ENCODE measurements at regions not wholly inside any gene's neighbourhood (a gene's known extent, or its start where the extent isn't known, plus 50 kb on each side); places are given as distances from the start of the nearest gene placed in this dataset.

DNA sequence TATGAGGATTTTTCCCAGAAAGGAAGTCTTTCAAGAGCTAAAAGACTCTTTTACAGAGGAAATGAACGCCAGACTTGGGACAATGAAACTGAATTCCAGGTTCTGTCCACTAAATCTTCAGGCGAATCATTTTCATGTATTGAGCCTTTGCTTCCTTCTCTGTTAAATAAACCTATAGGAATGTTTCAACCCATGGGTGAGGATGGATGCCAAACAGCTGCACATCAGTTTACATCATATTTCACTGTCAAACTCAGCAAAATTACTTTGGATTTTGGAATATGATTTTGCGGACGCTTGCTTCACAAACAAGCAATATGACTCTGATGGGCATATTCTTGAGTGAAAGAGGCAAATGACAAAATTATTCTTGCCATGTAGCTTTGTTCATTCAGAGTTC lies 256.1 kb upstream of the ZNF521 start:
- no peak for DNase-seq (ENCODE audit: missing footprints)
- ATAC-seq: no peak
- intact Hi-C loops (cut with DNase I): no loop called here

GRCh38 chr18:25604894-25605597 lies 253.1 kb upstream of the ZNF521 start:
- intact Hi-C loops (cut with DNase I): no loop called here
- no peak for ATAC-seq
- DNase-seq (ENCODE audit: missing footprints): no peak

DNA sequence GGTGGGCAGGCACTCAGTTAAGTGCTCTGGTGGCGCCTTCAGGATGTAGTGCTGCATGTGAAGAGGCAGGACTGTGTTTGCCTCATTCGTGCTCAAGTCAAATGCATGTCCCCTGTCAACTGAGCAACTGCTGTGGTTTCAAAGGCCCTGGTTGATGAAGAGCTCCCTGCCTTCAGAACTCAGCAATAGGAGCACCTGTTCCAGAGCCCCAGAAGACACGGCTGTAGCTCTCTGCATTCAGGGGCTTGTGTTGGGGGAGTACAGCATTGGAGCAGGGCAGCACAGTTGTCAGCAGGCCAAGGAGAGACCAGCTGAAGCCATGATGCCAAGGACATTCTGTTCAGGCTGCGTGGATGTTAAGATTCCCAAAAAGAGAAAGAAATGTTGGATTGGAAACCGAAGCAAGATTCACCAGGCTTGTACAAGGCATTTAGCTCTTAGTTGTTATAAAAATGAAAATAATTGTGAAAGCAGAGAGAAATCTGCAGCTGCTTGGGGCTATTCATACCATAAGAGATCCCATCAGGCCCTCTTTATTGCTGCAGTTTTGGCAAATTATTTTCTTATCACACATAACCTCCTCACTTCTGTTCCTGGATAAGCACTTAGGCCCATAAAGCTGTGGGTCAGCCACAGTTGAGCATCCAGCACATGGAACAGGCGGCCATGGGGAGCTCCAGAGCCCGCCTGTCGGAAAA lies 252.4 kb upstream of the ZNF521 start:
- intact Hi-C loops (cut with DNase I): no loop called here
- DNase-seq (ENCODE audit: missing footprints) (no peak), ATAC-seq (no peak)

DNA sequence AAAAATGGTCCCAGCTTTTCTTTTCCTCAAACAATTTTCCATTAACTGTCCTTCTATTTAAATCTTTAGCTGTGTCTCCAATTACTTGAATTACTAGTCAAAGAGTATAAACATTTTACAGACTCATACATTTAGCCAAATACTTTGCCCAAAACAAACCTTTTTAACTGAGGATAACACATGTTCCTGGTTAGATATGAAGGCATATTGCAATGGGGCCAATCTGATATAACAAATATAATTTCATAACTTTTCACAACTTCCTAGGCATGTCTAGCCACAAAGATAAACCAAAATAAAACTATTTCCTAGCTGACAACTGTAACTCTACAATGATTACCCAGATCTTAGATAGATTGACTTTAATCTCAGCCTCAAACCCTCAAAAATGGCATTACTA lies 247.5 kb upstream of the ZNF521 start:
- intact Hi-C loops (cut with DNase I): no loop called here
- ATAC-seq: no peak
- DNase-seq (ENCODE audit: missing footprints): no peak

DNA sequence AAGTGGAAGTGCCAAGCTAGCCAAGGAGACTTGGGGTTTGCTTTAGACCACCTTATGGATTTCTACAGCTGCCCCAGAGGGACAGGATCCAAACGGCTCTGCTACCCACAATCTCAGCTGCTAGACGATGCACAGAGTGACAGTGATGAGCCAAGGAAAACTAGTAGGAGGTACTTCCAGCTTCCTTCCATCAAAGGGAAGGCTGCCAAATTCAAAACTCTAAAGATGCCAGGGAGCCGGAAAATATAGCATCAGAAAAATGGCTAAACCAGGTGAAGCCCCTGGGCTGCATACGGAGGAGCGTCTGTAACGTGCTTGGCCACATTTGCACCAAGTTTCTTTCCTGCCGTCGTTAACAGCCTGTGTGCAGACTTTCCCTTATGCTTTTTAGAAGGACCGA lies 245.5 kb upstream of the ZNF521 start:
- DNase-seq (ENCODE audit: missing footprints) (no peak), ATAC-seq (no peak)
- intact Hi-C loops (cut with DNase I): no loop called here

GRCh38 chr18:25595274-25596060 lies 243.5 kb upstream of the ZNF521 start:
- intact Hi-C loops (cut with DNase I): no loop called here
- DNase-seq (ENCODE audit: missing footprints): no peak
- ATAC-seq: no peak

- ATAC-seq (no peak), DNase-seq (ENCODE audit: missing footprints) (no peak)
- intact Hi-C loops (cut with DNase I): no loop called here
These were observed 242.4 kb upstream of the ZNF521 start for GRCh38 chr18:25594351-25594750.

- DNase-seq (ENCODE audit: missing footprints) (no peak), ATAC-seq (no peak)
- intact Hi-C loops (cut with DNase I): no loop called here
These were observed 240.9 kb upstream of the ZNF521 start for GRCh38 chr18:25592804-25593360.

DNA sequence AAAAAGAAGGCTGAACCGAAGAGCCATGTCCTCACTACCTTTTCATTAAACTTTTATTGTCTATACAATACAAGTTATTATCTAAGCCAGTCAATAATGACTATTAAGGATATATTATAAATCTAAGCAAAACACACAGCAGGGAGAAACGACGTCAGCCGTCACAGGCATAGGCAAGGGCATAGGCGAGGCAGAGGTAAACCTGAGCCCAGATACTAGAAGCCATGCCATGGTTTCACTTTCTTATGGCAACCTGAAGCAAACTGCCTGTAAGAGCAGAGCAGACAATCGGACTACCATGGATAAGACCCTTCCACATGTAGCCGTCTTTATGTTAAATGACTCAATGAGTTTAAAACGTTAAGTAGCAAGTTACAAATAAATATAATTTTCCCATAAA lies 238.5 kb upstream of the ZNF521 start:
- no peak for ATAC-seq
- no peak for DNase-seq (ENCODE audit: missing footprints)
- intact Hi-C loops (cut with DNase I): no loop called here

DNA sequence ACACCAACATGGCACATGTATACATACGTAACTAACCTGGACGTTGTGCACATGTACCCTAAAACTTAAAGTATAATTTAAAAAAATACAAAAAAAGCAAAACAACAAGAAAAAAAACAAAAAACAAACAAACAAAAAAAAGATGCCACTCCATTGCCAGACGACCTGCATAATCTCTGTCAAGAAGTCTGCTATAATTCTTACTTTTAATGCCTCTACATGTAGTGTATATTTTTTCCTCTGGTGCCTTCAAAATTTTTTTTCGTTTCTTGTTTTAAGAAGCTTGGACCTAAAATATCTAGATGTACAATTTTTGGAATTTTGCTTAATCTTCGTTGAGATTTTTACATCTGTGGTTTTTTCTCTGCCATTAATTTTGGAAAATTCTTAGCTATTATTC lies 235.6 kb upstream of the ZNF521 start:
- DNase-seq (ENCODE audit: missing footprints) (no peak), ATAC-seq (no peak)
- intact Hi-C loops (cut with DNase I): no loop called here

DNA sequence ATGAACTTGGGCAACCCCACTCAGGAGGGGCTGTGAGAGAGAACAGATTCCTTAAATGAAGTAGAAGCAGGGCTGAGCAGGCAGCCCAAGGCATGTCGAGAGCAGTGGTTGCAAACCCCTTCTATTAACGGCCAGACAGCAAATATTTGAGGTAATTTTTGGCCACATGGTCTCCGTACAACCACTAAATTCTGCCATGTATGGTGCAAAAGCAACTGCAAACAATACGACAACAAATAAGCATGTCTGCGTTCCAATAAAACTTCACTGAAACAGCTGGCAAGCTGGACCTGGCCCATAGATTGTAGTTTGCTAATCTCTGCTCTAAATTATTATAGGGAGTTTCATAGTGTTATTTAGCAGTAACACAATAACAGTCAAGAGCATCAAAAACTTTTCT lies 217.0 kb upstream of the ZNF521 start:
- intact Hi-C loops (cut with DNase I): no loop called here
- ATAC-seq (no peak), DNase-seq (ENCODE audit: missing footprints) (no peak)

- ATAC-seq (no peak), DNase-seq (ENCODE audit: missing footprints) (no peak)
- intact Hi-C loops (cut with DNase I): no loop called here
These were observed 212.1 kb upstream of the ZNF521 start for GRCh38 chr18:25563816-25564683.

DNA sequence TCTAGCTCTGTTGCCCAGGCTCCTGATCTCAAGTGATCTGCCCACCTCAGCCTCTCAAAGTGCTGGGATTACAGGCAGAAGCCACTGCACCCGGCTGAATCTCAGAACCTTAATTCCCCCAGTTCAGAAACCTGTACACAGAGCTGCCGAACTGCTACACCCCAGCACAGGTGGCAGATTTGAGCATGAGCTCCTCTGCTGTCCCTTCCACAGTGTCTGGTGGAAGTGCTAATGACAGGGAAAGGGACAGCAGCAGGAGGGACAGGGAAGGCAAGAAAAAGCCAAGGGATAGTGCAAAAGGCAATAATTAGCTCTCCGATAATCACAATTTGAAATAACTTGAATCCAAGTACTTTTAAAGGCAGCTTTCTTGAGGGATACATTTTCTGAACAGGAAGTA lies 211.4 kb upstream of the ZNF521 start:
- DNase-seq (ENCODE audit: missing footprints) (no peak), ATAC-seq (no peak)
- intact Hi-C loops (cut with DNase I): no loop called here

DNA sequence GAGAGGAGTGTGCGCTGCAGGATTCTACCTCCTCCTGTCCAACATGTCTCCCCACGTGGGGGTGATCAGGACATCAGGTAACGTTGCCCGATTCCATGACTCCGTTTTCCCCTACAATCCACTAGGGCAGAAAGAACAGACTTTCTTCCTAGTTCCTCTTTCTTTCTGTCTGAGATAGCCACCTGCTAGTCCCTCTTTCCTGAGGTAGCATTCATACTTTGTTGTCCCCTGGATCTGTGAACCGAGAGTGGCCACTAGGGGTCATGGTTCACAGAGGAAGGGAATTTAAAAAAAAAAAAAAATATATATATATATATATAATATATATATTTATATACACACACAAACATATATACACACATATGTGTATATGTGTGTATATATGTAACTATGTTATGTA lies 210.0 kb upstream of the ZNF521 start:
- intact Hi-C loops (cut with DNase I): no loop called here
- DNase-seq (ENCODE audit: missing footprints): no peak
- ATAC-seq: no peak

- DNase-seq (ENCODE audit: missing footprints) (no peak), ATAC-seq (peak; percentile 86)
- intact Hi-C loops (cut with DNase I): no loop called here
These were observed 208.4 kb upstream of the ZNF521 start for GRCh38 chr18:25560369-25560768.

DNA sequence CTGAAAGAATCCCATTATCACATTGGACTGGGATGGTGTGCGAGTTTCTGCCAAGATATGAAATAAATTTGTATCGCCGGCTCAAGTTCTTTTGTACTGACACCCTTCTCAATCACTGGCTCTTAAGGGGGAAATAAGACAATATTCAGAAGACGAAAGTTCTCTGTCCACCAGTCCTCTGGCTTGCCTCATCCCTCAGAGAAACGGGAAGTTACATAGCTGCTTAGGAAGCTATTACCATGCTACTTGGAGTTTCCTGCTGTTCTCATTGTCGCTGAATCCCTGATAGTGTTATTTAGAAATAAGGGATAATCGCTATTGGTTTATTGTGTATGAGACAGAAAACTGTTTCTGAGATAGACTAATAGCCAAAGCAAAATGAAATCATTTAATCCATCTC lies 205.0 kb upstream of the ZNF521 start:
- intact Hi-C loops (cut with DNase I): no loop called here
- ATAC-seq (no peak), DNase-seq (ENCODE audit: missing footprints) (no peak)

- intact Hi-C loops (cut with DNase I): no loop called here
- DNase-seq (ENCODE audit: missing footprints) (no peak), ATAC-seq (no peak)
These were observed 201.8 kb upstream of the ZNF521 start for GRCh38 chr18:25553631-25554263.

GRCh38 chr18:25544546-25545287 lies 192.8 kb upstream of the ZNF521 start:
- no peak for ATAC-seq
- no peak for DNase-seq (ENCODE audit: missing footprints)
- intact Hi-C loops (cut with DNase I): no loop called here

Data from Right ventricle myocardium inferior (tissue), 1 donor.